Adrenal gland (tissue), 5 donors: ENCODE measurements at regions not wholly inside any gene's neighbourhood (a gene's known extent, or its start where the extent isn't known, plus 50 kb on each side); places are given as distances from the start of the nearest gene placed in this dataset.
"Not testable (repeated sequence)": the region's sequence is repeated elsewhere in the genome, so short reads cannot be mapped to it uniquely, and the experiment has no call there.

ENCODE experiments used
- CTCF ChIP-seq, 6 experiments: fragments of 450-650 bp in 4 of 6; fragments of 200-600 bp in 2 of 6; sonication (generic) in 1 of 6; IDR thresholded peaks; 1 replicate in 5 of 6; 2 replicates in 1 of 6; pipeline versions ENCODE4 v1.5.1 to v1.8.0; 2016 to 2021; ENCODE audit warnings: antibody characterized with exemption in 6 of 6, mild to moderate bottlenecking in 2 of 6, moderate library complexity in 1 of 6
- POLR2A ChIP-seq, 2 donors: fragments of 450-650 bp; IDR thresholded peaks; one replicate each; pipeline ENCODE4 v1.6.1; 2017; ENCODE audit warnings: antibody characterized with exemption in 2 of 2, mild to moderate bottlenecking in 2 of 2, moderate library complexity in 1 of 2
- donor health status: DM: no; HTN: no; CAD: no.

- TF ChIP-seq CTCF, POLR2A (IDR thresholded peaks at IDR 0.05): not testable (repeated sequence)
Measured at GRCh38 chr1:174078916-174079315, 56.8 kb upstream of the RC3H1 start.
